Karpas-422 (cell line): ENCODE measurements at regions not wholly inside any gene's neighbourhood (a gene's known extent, or its start where the extent isn't known, plus 50 kb on each side); places are given as distances from the start of the nearest gene placed in this dataset.

Experiments
- DNase-seq: peaks from one replicate; pipeline ENCODE4 v3.0.0-alpha.2; 2015
- H2AFZ ChIP-seq: fragments of 200-600 bp; sonication (generic); 2 replicates; pipeline ENCODE4 v1.6.1; 2014; ENCODE audit warnings: antibody characterized with exemption, low read length, mixed read lengths
- H3K27ac ChIP-seq: fragments of 200-600 bp; sonication (generic); 2 replicates; pipeline ENCODE4 v1.5.1; 2014; ENCODE audit warnings: mild to moderate bottlenecking, low read length, moderate library complexity
- H3K27me3 ChIP-seq: fragments of 200-600 bp; sonication (generic); 2 replicates; pipeline ENCODE4 v1.6.1; 2014; ENCODE audit warnings: low read length, mixed read lengths
- H3K36me3 ChIP-seq: fragments of 200-600 bp; sonication (generic); 2 replicates; pipeline ENCODE4 v1.6.1; 2014; ENCODE audit warnings: low read length, mixed read lengths; ENCODE audit not compliant: insufficient read depth
- H3K4me1 ChIP-seq: fragments of 200-600 bp; sonication (generic); 2 replicates; pipeline ENCODE4 v1.6.1; 2014; ENCODE audit warnings: mild to moderate bottlenecking, low read length, mixed read lengths
- H3K4me2 ChIP-seq: fragments of 200-600 bp; sonication (generic); 2 replicates; pipeline ENCODE4 v1.6.1; 2014; ENCODE audit warnings: low read length, low read depth, mild to moderate bottlenecking; ENCODE audit not compliant: poor library complexity, severe bottlenecking
- H3K4me3 ChIP-seq: fragments of 200-600 bp; sonication (generic); 2 replicates; pipeline ENCODE4 v1.5.1; 2014; ENCODE audit warnings: mild to moderate bottlenecking, antibody characterized with exemption, low read length, mixed read lengths
- H3K79me2 ChIP-seq: fragments of 200-600 bp; sonication (generic); 2 replicates; pipeline ENCODE4 v1.6.1; 2014; ENCODE audit warnings: mild to moderate bottlenecking, low read length, mixed read lengths
- H3K9ac ChIP-seq: fragments of 200-600 bp; sonication (generic); 2 replicates; pipeline ENCODE4 v1.6.0; 2014; ENCODE audit warnings: low read length
- H3K9me2 ChIP-seq: fragments of 200-600 bp; sonication (generic), shearing (Covaris generic); replicated peaks from 2 replicates; pipeline ENCODE4 v1.6.0; 2014; ENCODE audit warnings: mild to moderate bottlenecking, low read length, moderate library complexity; ENCODE audit not compliant: insufficient read depth
- H3K9me3 ChIP-seq: fragments of 300-700, 200-600 bp; sonication (generic); 2 replicates; pipeline ENCODE4 v1.6.1; 2014; ENCODE audit warnings: low read length, mixed read lengths
- H4K20me1 ChIP-seq: fragments of 200-600 bp; sonication (generic); 2 replicates; pipeline ENCODE4 v1.6.1; 2014; ENCODE audit warnings: mild to moderate bottlenecking, antibody characterized with exemption, low read length, low read depth; ENCODE audit not compliant: insufficient read depth

GRCh38 chr20:17875106-17875980, 93.3 kb downstream of the SNX5 start:
- no peak overlapping the region for H3K4me2 ChIP-seq
- H3K9me2 ChIP-seq: no peaks in the 10 kb centered on the region
- no peaks in the 10 kb centered on the region for H4K20me1 ChIP-seq
- peaks cover 9% of the 10 kb centered on the region for H3K4me1 ChIP-seq
- H3K79me2 ChIP-seq: no peaks in the 10 kb centered on the region
- no peaks in the 10 kb centered on the region for H3K9me3 ChIP-seq
- H3K36me3 ChIP-seq: no peaks in the 10 kb centered on the region
- H3K27ac ChIP-seq: no peak overlapping the region
- H3K9ac ChIP-seq: no peak overlapping the region
- no peak overlapping the region for H2AFZ ChIP-seq
- no peak overlapping the region for H3K4me3 ChIP-seq
- no peaks in the 10 kb centered on the region for H3K27me3 ChIP-seq
- no peak for DNase-seq

DNA sequence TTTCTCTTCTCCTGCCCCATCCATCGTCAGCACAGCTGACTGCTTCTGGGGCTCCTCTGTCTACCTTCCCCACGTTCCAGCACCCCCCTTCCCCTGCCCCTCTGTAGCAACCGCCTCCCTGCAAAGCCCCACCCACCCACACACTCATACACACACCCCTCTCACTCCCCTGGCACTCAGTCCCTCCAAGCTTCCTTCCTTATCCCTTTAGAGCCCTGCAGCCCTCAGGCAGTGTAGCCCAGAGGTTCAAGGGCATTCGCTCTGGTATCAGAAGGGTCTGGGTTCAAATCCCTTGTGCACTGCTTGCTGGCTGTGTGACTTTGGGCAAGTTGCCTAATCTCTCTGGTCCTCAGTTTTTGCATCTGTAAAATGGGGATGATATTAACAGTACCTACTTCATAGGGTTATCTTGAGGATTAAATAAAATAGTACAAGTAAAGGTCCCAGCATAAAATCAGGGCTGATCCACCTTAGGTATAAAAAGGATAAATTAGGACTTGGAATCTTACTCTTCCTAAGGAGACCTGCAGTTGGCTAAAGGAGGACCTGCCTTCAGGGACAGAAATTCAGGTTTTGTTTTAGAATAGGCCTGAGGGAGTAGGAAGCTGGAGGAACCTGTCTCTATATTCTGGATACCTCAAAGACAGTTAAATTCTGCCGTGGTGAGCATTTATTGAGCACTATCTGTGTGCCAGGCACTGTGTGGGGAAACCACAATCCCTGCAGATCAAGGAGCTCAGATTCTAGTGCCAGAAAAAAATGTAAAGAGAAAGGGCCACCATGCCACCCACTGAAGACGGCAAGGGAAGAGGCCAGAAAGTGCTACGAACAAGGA, 94.1 kb downstream of the SNX5 start:
- no peak for DNase-seq
- Histone ChIP-seq H3K4me3 (no peak overlapping the region), H3K27me3 (no peaks in the 10 kb centered on the region), H3K36me3 (no peaks in the 10 kb centered on the region), H2AFZ (no peak overlapping the region), H3K27ac (no peak overlapping the region), H3K79me2 (no peaks in the 10 kb centered on the region), H3K9me3 (no peaks in the 10 kb centered on the region), H3K4me1 (peaks cover 9% of the 10 kb centered on the region), H3K9me2 (no peaks in the 10 kb centered on the region), H4K20me1 (no peaks in the 10 kb centered on the region), H3K9ac (no peak overlapping the region), H3K4me2 (no peak overlapping the region)

GRCh38 chr20:17873410-17874270, 95.0 kb downstream of the SNX5 start:
- no peak overlapping the region for H3K27ac ChIP-seq
- H3K9me3 ChIP-seq: no peaks in the 10 kb centered on the region
- H3K4me1 ChIP-seq: peaks cover 2% of the 10 kb centered on the region
- H3K79me2 ChIP-seq: no peaks in the 10 kb centered on the region
- H3K4me3 ChIP-seq: no peak overlapping the region
- no peaks in the 10 kb centered on the region for H4K20me1 ChIP-seq
- DNase-seq: peak; percentile 43
- H3K27me3 ChIP-seq: no peaks in the 10 kb centered on the region
- no peaks in the 10 kb centered on the region for H3K36me3 ChIP-seq
- no peak overlapping the region for H2AFZ ChIP-seq
- H3K4me2 ChIP-seq: no peak overlapping the region
- no peaks in the 10 kb centered on the region for H3K9me2 ChIP-seq
- H3K9ac ChIP-seq: no peak overlapping the region

DNA sequence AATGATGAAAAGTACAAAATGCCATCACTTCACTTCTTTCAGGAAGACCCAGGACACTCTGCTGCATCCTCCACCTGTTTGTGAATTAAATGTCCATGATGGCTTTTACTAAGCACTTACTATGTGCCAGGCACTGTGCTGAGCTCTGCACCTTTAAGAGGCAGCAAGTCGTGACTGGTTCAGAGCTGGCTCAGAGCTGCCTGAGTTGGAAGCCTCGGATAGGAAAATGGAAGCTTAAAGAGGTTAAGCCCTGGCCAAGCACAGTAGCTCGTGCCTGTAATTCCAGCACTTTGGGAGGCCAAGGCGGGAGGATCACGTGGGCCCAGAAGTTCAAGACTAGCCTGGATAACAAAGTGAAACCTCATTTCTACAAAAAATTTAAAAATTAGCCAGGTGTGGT, 95.6 kb downstream of the SNX5 start:
- peak overlapping the region; percentile 5 for H3K4me2 ChIP-seq
- DNase-seq: no peak
- no peaks in the 10 kb centered on the region for H3K9me3 ChIP-seq
- no peaks in the 10 kb centered on the region for H3K9me2 ChIP-seq
- no peak overlapping the region for H3K4me3 ChIP-seq
- H4K20me1 ChIP-seq: no peaks in the 10 kb centered on the region
- no peak overlapping the region for H3K9ac ChIP-seq
- H3K79me2 ChIP-seq: no peaks in the 10 kb centered on the region
- H3K4me1 ChIP-seq: no peaks in the 10 kb centered on the region
- H3K27me3 ChIP-seq: no peaks in the 10 kb centered on the region
- H3K36me3 ChIP-seq: no peaks in the 10 kb centered on the region
- H3K27ac ChIP-seq: no peak overlapping the region
- no peak overlapping the region; the same call in 1 of the 2 replicates for H2AFZ ChIP-seq

GRCh38 chr20:17872434-17872833, 96.2 kb downstream of the SNX5 start:
- H3K9ac ChIP-seq: no peak overlapping the region

GRCh38 chr20:17871886-17872285, 96.7 kb downstream of the SNX5 start:
- Histone ChIP-seq H3K27ac (no peak overlapping the region), H3K4me3 (no peak overlapping the region), H3K27me3 (no peaks in the 10 kb centered on the region), H3K4me2 (no peak overlapping the region), H4K20me1 (no peaks in the 10 kb centered on the region), H3K4me1 (no peaks in the 10 kb centered on the region), H3K79me2 (no peaks in the 10 kb centered on the region), H2AFZ (0 out of 2 replicates have a peak overlapping the region, but pooled peaks have one; percentile 1), H3K36me3 (no peaks in the 10 kb centered on the region), H3K9ac (no peak overlapping the region), H3K9me3 (no peaks in the 10 kb centered on the region), H3K9me2 (no peaks in the 10 kb centered on the region)
- DNase-seq: no peak

More at GRCh38 chr20:17872434-17872833, 96.2 kb downstream of the SNX5 start:
- Histone ChIP-seq H3K9me3 (no peaks in the 10 kb centered on the region), H4K20me1 (no peaks in the 10 kb centered on the region), H3K4me3 (no peak overlapping the region), H2AFZ (peak overlapping the region; percentile 1; the same call in 1 of the 2 replicates), H3K9me2 (no peaks in the 10 kb centered on the region), H3K27me3 (no peaks in the 10 kb centered on the region), H3K4me1 (no peaks in the 10 kb centered on the region), H3K27ac (no peak overlapping the region), H3K36me3 (no peaks in the 10 kb centered on the region), H3K79me2 (no peaks in the 10 kb centered on the region), H3K4me2 (peak overlapping the region; percentile 5)
- no peak for DNase-seq

- Histone ChIP-seq H3K9me2 (no peaks in the 10 kb centered on the region), H3K4me3 (no peak overlapping the region)
Measured at GRCh38 chr20:17871181-17871580, 97.4 kb downstream of the SNX5 start.

More at GRCh38 chr20:17871181-17871580, 97.4 kb downstream of the SNX5 start:
- H3K9ac ChIP-seq: no peak overlapping the region
- no peaks in the 10 kb centered on the region for H3K9me3 ChIP-seq
- no peaks in the 10 kb centered on the region for H3K4me1 ChIP-seq
- H3K36me3 ChIP-seq: no peaks in the 10 kb centered on the region
- DNase-seq: no peak
- H4K20me1 ChIP-seq: no peaks in the 10 kb centered on the region
- no peak overlapping the region for H3K4me2 ChIP-seq
- H3K27me3 ChIP-seq: no peaks in the 10 kb centered on the region
- no peaks in the 10 kb centered on the region for H3K79me2 ChIP-seq
- no peak overlapping the region for H3K27ac ChIP-seq
- H2AFZ ChIP-seq: no peak overlapping the region
